Activated T-helper 17 cell treated with anti-CD3 and anti-CD28 coated beads, Interleukin-2, amount 50 U/mL, for 72 hours (primary cell): ENCODE measurements at regions not wholly inside any gene's neighbourhood (a gene's known extent, or its start where the extent isn't known, plus 50 kb on each side); places are given as distances from the start of the nearest gene placed in this dataset.
"Not testable (repeated sequence)": the region's sequence is repeated elsewhere in the genome, so short reads cannot be mapped to it uniquely, and the experiment has no call there.

Source experiments
- ATAC-seq: fragments of 150-1000 bp; cut with Tn5 transposase; replicated peaks from 2 replicates; pipeline ENCODE4 v1.10.0; 2021; ENCODE audit warnings: mild to moderate bottlenecking, moderate library complexity
- H3K27ac Mint-ChIP-seq: one replicate; pipeline ENCODE4 v1.8.0; 2022; ENCODE audit warnings: mixed read lengths
- H3K27me3 Mint-ChIP-seq: one replicate; pipeline ENCODE4 v1.8.0; 2022; ENCODE audit warnings: mixed read lengths
- H3K36me3 Mint-ChIP-seq: one replicate; pipeline ENCODE4 v1.8.0; 2022; ENCODE audit warnings: low read depth, mild to moderate bottlenecking, mixed read lengths
- H3K4me1 Mint-ChIP-seq: one replicate; pipeline ENCODE4 v1.8.0; 2022; ENCODE audit warnings: mixed read lengths
- H3K4me3 Mint-ChIP-seq: one replicate; pipeline ENCODE4 v1.8.0; 2022; ENCODE audit warnings: mild to moderate bottlenecking, mixed read lengths
- H3K9me3 Mint-ChIP-seq: one replicate; pipeline ENCODE4 v1.8.0; 2022; ENCODE audit warnings: mixed read lengths

- Mint-ChIP-seq H3K9me3 (peaks cover 3% of the 10 kb centered on the region), H3K4me1 (no peaks in the 10 kb centered on the region), H3K36me3 (no peaks in the 10 kb centered on the region), H3K27ac (no peak overlapping the region), H3K4me3 (no peak overlapping the region), H3K27me3 (no peaks in the 10 kb centered on the region)
- ATAC-seq = no peak
These were observed 1336.2 kb upstream of the CHAC2 start for GRCh38 chr2:52431352-52431760.

GRCh38 chr2:52429740-52430139 lies 1337.9 kb upstream of the CHAC2 start:
- no peak overlapping the region for H3K27ac Mint-ChIP-seq
- no peaks in the 10 kb centered on the region for H3K4me1 Mint-ChIP-seq
- H3K9me3 Mint-ChIP-seq = peaks cover 3% of the 10 kb centered on the region
- H3K27me3 Mint-ChIP-seq = no peaks in the 10 kb centered on the region
- H3K36me3 Mint-ChIP-seq = no peaks in the 10 kb centered on the region
- H3K4me3 Mint-ChIP-seq = no peak overlapping the region
- ATAC-seq = no peak

GRCh38 chr2:52429171-52429570 lies 1338.4 kb upstream of the CHAC2 start:
- Mint-ChIP-seq H3K9me3 (peaks cover 3% of the 10 kb centered on the region), H3K27ac (no peak overlapping the region), H3K4me3 (no peak overlapping the region), H3K27me3 (no peaks in the 10 kb centered on the region), H3K36me3 (no peaks in the 10 kb centered on the region), H3K4me1 (no peaks in the 10 kb centered on the region)
- no peak for ATAC-seq

- H3K27me3 Mint-ChIP-seq = no peaks in the 10 kb centered on the region
- no peaks in the 10 kb centered on the region for H3K36me3 Mint-ChIP-seq
- H3K4me1 Mint-ChIP-seq = no peaks in the 10 kb centered on the region
- peaks cover 3% of the 10 kb centered on the region for H3K9me3 Mint-ChIP-seq
- ATAC-seq = no peak
- no peak overlapping the region for H3K27ac Mint-ChIP-seq
- H3K4me3 Mint-ChIP-seq = no peak overlapping the region
These were observed 1339.4 kb upstream of the CHAC2 start for GRCh38 chr2:52428224-52428623.

GRCh38 chr2:52423655-52424054 lies 1343.9 kb upstream of the CHAC2 start:
- H3K27ac Mint-ChIP-seq = no peak overlapping the region
- no peaks in the 10 kb centered on the region for H3K9me3 Mint-ChIP-seq
- H3K4me3 Mint-ChIP-seq = no peak overlapping the region
- H3K27me3 Mint-ChIP-seq = no peaks in the 10 kb centered on the region
- H3K36me3 Mint-ChIP-seq = no peaks in the 10 kb centered on the region
- ATAC-seq = no peak
- H3K4me1 Mint-ChIP-seq = no peaks in the 10 kb centered on the region

GRCh38 chr2:52423111-52423510 lies 1344.5 kb upstream of the CHAC2 start:
- Mint-ChIP-seq H3K9me3 (no peaks in the 10 kb centered on the region), H3K27ac (no peak overlapping the region), H3K27me3 (no peaks in the 10 kb centered on the region), H3K36me3 (no peaks in the 10 kb centered on the region), H3K4me3 (no peak overlapping the region), H3K4me1 (no peaks in the 10 kb centered on the region)
- no peak for ATAC-seq

- H3K9me3 Mint-ChIP-seq = no peaks in the 10 kb centered on the region
- H3K4me3 Mint-ChIP-seq = no peak overlapping the region
- H3K27me3 Mint-ChIP-seq = peaks cover 9% of the 10 kb centered on the region
- H3K27ac Mint-ChIP-seq = no peak overlapping the region
- ATAC-seq = no peak
- no peaks in the 10 kb centered on the region for H3K4me1 Mint-ChIP-seq
- no peaks in the 10 kb centered on the region for H3K36me3 Mint-ChIP-seq
These were observed 1351.3 kb upstream of the CHAC2 start for GRCh38 chr2:52416340-52416739.

GRCh38 chr2:52414561-52415295 lies 1352.9 kb upstream of the CHAC2 start:
- Mint-ChIP-seq H3K9me3 (no peaks in the 10 kb centered on the region), H3K4me1 (no peaks in the 10 kb centered on the region), H3K27me3 (peaks cover 9% of the 10 kb centered on the region), H3K36me3 (no peaks in the 10 kb centered on the region), H3K27ac (no peak overlapping the region), H3K4me3 (no peak overlapping the region)
- ATAC-seq = no peak

GRCh38 chr2:52409308-52410118 lies 1358.1 kb upstream of the CHAC2 start:
- not testable (repeated sequence) for H3K27ac Mint-ChIP-seq, H3K36me3 Mint-ChIP-seq, H3K4me3 Mint-ChIP-seq, H3K4me1 Mint-ChIP-seq, ATAC-seq, H3K27me3 Mint-ChIP-seq, H3K9me3 Mint-ChIP-seq

GRCh38 chr2:52405980-52406379 lies 1361.6 kb upstream of the CHAC2 start:
- peaks cover 4% of the 10 kb centered on the region for H3K27me3 Mint-ChIP-seq

GRCh38 chr2:52404866-52405265 lies 1362.7 kb upstream of the CHAC2 start:
- peaks cover 3% of the 10 kb centered on the region for H3K9me3 Mint-ChIP-seq
- H3K4me3 Mint-ChIP-seq = no peak overlapping the region
- H3K4me1 Mint-ChIP-seq = no peaks in the 10 kb centered on the region
- no peak for ATAC-seq
- no peaks in the 10 kb centered on the region for H3K36me3 Mint-ChIP-seq
- no peak overlapping the region for H3K27ac Mint-ChIP-seq
- H3K27me3 Mint-ChIP-seq = peaks cover 4% of the 10 kb centered on the region

More at GRCh38 chr2:52405980-52406379, 1361.6 kb upstream of the CHAC2 start:
- Mint-ChIP-seq H3K9me3 (no peaks in the 10 kb centered on the region), H3K4me3 (no peak overlapping the region), H3K36me3 (no peaks in the 10 kb centered on the region), H3K4me1 (no peaks in the 10 kb centered on the region), H3K27ac (no peak overlapping the region)
- ATAC-seq = no peak

GRCh38 chr2:52404046-52404445 lies 1363.6 kb upstream of the CHAC2 start:
- no peak overlapping the region for H3K4me3 Mint-ChIP-seq

GRCh38 chr2:52402128-52402527 lies 1365.5 kb upstream of the CHAC2 start:
- H3K4me3 Mint-ChIP-seq = no peak overlapping the region
- H3K27me3 Mint-ChIP-seq = no peaks in the 10 kb centered on the region

More at GRCh38 chr2:52404046-52404445, 1363.6 kb upstream of the CHAC2 start:
- Mint-ChIP-seq H3K4me1 (no peaks in the 10 kb centered on the region), H3K27ac (no peak overlapping the region), H3K9me3 (peaks cover 3% of the 10 kb centered on the region), H3K36me3 (no peaks in the 10 kb centered on the region), H3K27me3 (peaks cover 4% of the 10 kb centered on the region)
- ATAC-seq = no peak

GRCh38 chr2:52396836-52397235 lies 1364.9 kb upstream of the NRXN1 start:
- Mint-ChIP-seq H3K4me3 (no peak overlapping the region), H3K27ac (no peak overlapping the region), H3K27me3 (no peaks in the 10 kb centered on the region), H3K9me3 (peaks cover 3% of the 10 kb centered on the region), H3K4me1 (no peaks in the 10 kb centered on the region), H3K36me3 (no peaks in the 10 kb centered on the region)
- ATAC-seq = no peak

More at GRCh38 chr2:52402128-52402527, 1365.5 kb upstream of the CHAC2 start:
- Mint-ChIP-seq H3K4me1 (no peaks in the 10 kb centered on the region), H3K36me3 (no peaks in the 10 kb centered on the region), H3K27ac (no peak overlapping the region), H3K9me3 (peaks cover 3% of the 10 kb centered on the region)
- ATAC-seq = no peak

GRCh38 chr2:52395912-52396311 lies 1364.0 kb upstream of the NRXN1 start:
- ATAC-seq = no peak
- no peaks in the 10 kb centered on the region for H3K4me1 Mint-ChIP-seq
- peaks cover 3% of the 10 kb centered on the region for H3K9me3 Mint-ChIP-seq
- H3K4me3 Mint-ChIP-seq = no peak overlapping the region
- H3K27me3 Mint-ChIP-seq = no peaks in the 10 kb centered on the region
- H3K27ac Mint-ChIP-seq = no peak overlapping the region
- H3K36me3 Mint-ChIP-seq = no peaks in the 10 kb centered on the region
